Astrocyte (in vitro differentiated cells and primary cell): ENCODE measurements at regions not wholly inside any gene's neighbourhood (a gene's known extent, or its start where the extent isn't known, plus 50 kb on each side); places are given as distances from the start of the nearest gene placed in this dataset.

Experiments
- DNase-seq: peaks from one replicate; pipeline ENCODE4 v3.0.0-alpha.2; 2010; ENCODE audit warnings: low read depth
- FAIRE-seq: peaks from 2 replicates; lab custom pipeline; 2011; peaks lifted over from hg19 to GRCh38; lab: Jason Lieb, UNC
- H2AFZ ChIP-seq: 2 replicates; pipeline ENCODE4 v1.6.0; 2012; ENCODE audit warnings: low read depth, low read length, inconsistent platforms
- H3K27ac ChIP-seq: 2 replicates; pipeline ENCODE4 v1.5.1; 2011; ENCODE audit warnings: low read depth, low read length, inconsistent platforms
- H3K27me3 ChIP-seq: 2 replicates; pipeline ENCODE4 v1.6.0; 2011; ENCODE audit warnings: low read length, inconsistent platforms; ENCODE audit not compliant: insufficient read depth
- H3K36me3 ChIP-seq: 2 replicates; pipeline ENCODE4 v1.5.1; 2011; ENCODE audit warnings: low read length, inconsistent platforms; ENCODE audit not compliant: insufficient read depth
- H3K4me1 ChIP-seq: 2 replicates; pipeline ENCODE4 v1.5.1; 2011; ENCODE audit warnings: low read length, inconsistent platforms; ENCODE audit not compliant: insufficient read depth
- H3K4me2 ChIP-seq: 2 replicates; pipeline ENCODE4 v1.6.0; 2012; ENCODE audit warnings: low read length, inconsistent platforms
- H3K4me3 ChIP-seq: 2 replicates; pipeline ENCODE4 v1.5.1; 2011; ENCODE audit warnings: low read depth, mild to moderate bottlenecking, low read length, inconsistent platforms; ENCODE audit not compliant: insufficient read depth
- H3K79me2 ChIP-seq: 2 replicates; pipeline ENCODE4 v1.6.0; 2012; ENCODE audit warnings: mild to moderate bottlenecking, low read length, inconsistent platforms; ENCODE audit not compliant: insufficient read depth
- H3K9ac ChIP-seq: 2 replicates; pipeline ENCODE4 v1.6.0; 2012; ENCODE audit warnings: mild to moderate bottlenecking, low read length, inconsistent platforms
- H3K9me3 ChIP-seq: 2 replicates; pipeline ENCODE4 v1.5.1; 2012; ENCODE audit warnings: low read depth, mild to moderate bottlenecking, low read length, inconsistent platforms; ENCODE audit not compliant: insufficient read depth
- H4K20me1 ChIP-seq: 2 replicates; pipeline ENCODE4 v1.6.0; 2012; ENCODE audit warnings: low read length, inconsistent platforms; ENCODE audit not compliant: insufficient read depth
- H3K27ac Mint-ChIP-seq: one replicate; pipeline ENCODE4 v1.8.0; 2021; ENCODE audit warnings: mild to moderate bottlenecking, mixed read lengths; ENCODE audit not compliant: unreplicated experiment
- H3K27me3 Mint-ChIP-seq: one replicate; pipeline ENCODE4 v1.8.0; 2021; ENCODE audit warnings: low read depth, mixed read lengths; ENCODE audit not compliant: unreplicated experiment
- H3K36me3 Mint-ChIP-seq: one replicate; pipeline ENCODE4 v1.8.0; 2021; ENCODE audit warnings: low read depth, mixed read lengths; ENCODE audit not compliant: unreplicated experiment
- H3K4me1 Mint-ChIP-seq: one replicate; pipeline ENCODE4 v1.8.0; 2021; ENCODE audit warnings: low read depth, mixed read lengths; ENCODE audit not compliant: unreplicated experiment
- H3K4me3 Mint-ChIP-seq: one replicate; pipeline ENCODE4 v1.8.0; 2021; ENCODE audit warnings: mild to moderate bottlenecking, moderate library complexity, mixed read lengths; ENCODE audit not compliant: unreplicated experiment
- H3K9me3 Mint-ChIP-seq: one replicate; pipeline ENCODE4 v1.8.0; 2021; ENCODE audit warnings: mild to moderate bottlenecking, mixed read lengths; ENCODE audit not compliant: unreplicated experiment
- CTCF ChIP-seq: IDR thresholded peaks from 2 replicates; pipeline ENCODE4 v1.5.1; 2011; ENCODE audit warnings: low read depth, mild to moderate bottlenecking, inconsistent platforms, low read length, moderate library complexity; ENCODE audit not compliant: insufficient read depth
- EZH2 ChIP-seq: IDR thresholded peaks from 2 replicates; pipeline ENCODE4 v1.6.1; 2012; ENCODE audit warnings: mild to moderate bottlenecking, low read length, inconsistent platforms; ENCODE audit not compliant: insufficient read depth

- no peak overlapping the region for H3K4me3 ChIP-seq
- no peaks in the 10 kb centered on the region for H3K9me3 Mint-ChIP-seq
- H3K27ac ChIP-seq, result no peak overlapping the region
- H3K9me3 ChIP-seq, result no peaks in the 10 kb centered on the region
- TF ChIP-seq CTCF (no peak), EZH2 (no peak)
- H3K36me3 Mint-ChIP-seq, result no peaks in the 10 kb centered on the region
- DNase-seq, result no peak
- H3K4me1 ChIP-seq, result no peaks in the 10 kb centered on the region
- no peaks in the 10 kb centered on the region for H3K79me2 ChIP-seq
- no peaks in the 10 kb centered on the region for H4K20me1 ChIP-seq
- no peaks in the 10 kb centered on the region for H3K27me3 ChIP-seq
- H3K4me3 Mint-ChIP-seq, result no peak overlapping the region
- H3K9ac ChIP-seq, result no peak overlapping the region
- no peaks in the 10 kb centered on the region for H3K36me3 ChIP-seq
- peaks cover 2% of the 10 kb centered on the region for H3K27me3 Mint-ChIP-seq
- H3K4me2 ChIP-seq, result no peak overlapping the region
- H3K27ac Mint-ChIP-seq, result peak overlapping the region; percentile 26
- H3K4me1 Mint-ChIP-seq, result no peaks in the 10 kb centered on the region
- FAIRE-seq, result no peak
- H2AFZ ChIP-seq, result no peak overlapping the region
Observed at GRCh38 chr7:113294750-113295149, 176.4 kb upstream of the SMIM30 start.

GRCh38 chr7:113292105-113292504 is 173.8 kb upstream of the SMIM30 start:
- FAIRE-seq (no peak), DNase-seq (no peak)
- Histone ChIP-seq H3K36me3 (no peaks in the 10 kb centered on the region), H3K4me3 (no peak overlapping the region), H3K9ac (no peak overlapping the region), H3K27ac (no peak overlapping the region), H3K4me1 (no peaks in the 10 kb centered on the region), H4K20me1 (no peaks in the 10 kb centered on the region), H3K9me3 (no peaks in the 10 kb centered on the region), H2AFZ (no peak overlapping the region), H3K4me2 (no peak overlapping the region), H3K27me3 (no peaks in the 10 kb centered on the region), H3K79me2 (no peaks in the 10 kb centered on the region)
- Mint-ChIP-seq H3K27me3 (peaks cover 2% of the 10 kb centered on the region), H3K36me3 (no peaks in the 10 kb centered on the region), H3K4me1 (no peaks in the 10 kb centered on the region), H3K4me3 (no peak overlapping the region), H3K27ac (no peak overlapping the region), H3K9me3 (no peaks in the 10 kb centered on the region)
- no peak for TF ChIP-seq EZH2
- TF ChIP-seq CTCF, result no peak

- H3K27ac Mint-ChIP-seq, result no peak overlapping the region
- no peaks in the 10 kb centered on the region for H3K4me1 ChIP-seq
- no peak for DNase-seq
Observed at GRCh38 chr7:113291058-113291457, 172.7 kb upstream of the SMIM30 start.

More at GRCh38 chr7:113291058-113291457, 172.7 kb upstream of the SMIM30 start:
- no peak overlapping the region for H3K4me3 ChIP-seq
- no peaks in the 10 kb centered on the region for H3K79me2 ChIP-seq
- H3K27me3 Mint-ChIP-seq, result peaks cover 2% of the 10 kb centered on the region
- H3K36me3 ChIP-seq, result no peaks in the 10 kb centered on the region
- no peak for FAIRE-seq
- H3K36me3 Mint-ChIP-seq, result no peaks in the 10 kb centered on the region
- H4K20me1 ChIP-seq, result no peaks in the 10 kb centered on the region
- H3K27ac ChIP-seq, result no peak overlapping the region
- TF ChIP-seq EZH2 (no peak), CTCF (no peak)
- no peak overlapping the region for H3K4me3 Mint-ChIP-seq
- H3K4me1 Mint-ChIP-seq, result no peaks in the 10 kb centered on the region
- no peaks in the 10 kb centered on the region for H3K9me3 Mint-ChIP-seq
- H3K9me3 ChIP-seq, result no peaks in the 10 kb centered on the region
- H3K9ac ChIP-seq, result no peak overlapping the region
- no peak overlapping the region for H3K4me2 ChIP-seq
- H2AFZ ChIP-seq, result no peak overlapping the region
- no peaks in the 10 kb centered on the region for H3K27me3 ChIP-seq
